H1 (cell line): ENCODE measurements at regions not wholly inside any gene's neighbourhood (a gene's known extent, or its start where the extent isn't known, plus 50 kb on each side); places are given as distances from the start of the nearest gene placed in this dataset.

Experiments used
- EZH2 ChIP-seq: fragments of 200-600 bp; sonication (generic); IDR thresholded peaks from 2 replicates; pipeline ENCODE4 v1.7.1; 2012; ENCODE audit warnings: low read depth, mild to moderate bottlenecking, moderate library complexity, low read length, inconsistent platforms; ENCODE audit not compliant: severe bottlenecking
- GABPA ChIP-seq: IDR thresholded peaks from 2 replicates; pipeline ENCODE4 v1.6.1; 2011; ENCODE audit warnings: mild to moderate bottlenecking, low read length, moderate library complexity, borderline replicate concordance; ENCODE audit not compliant: insufficient read depth
- HDAC2 ChIP-seq, 2 experiments: fragments of 300-600 bp in 1 of 2; sonication (generic) in 1 of 2; IDR thresholded peaks; 2 replicates each; pipeline ENCODE4 v1.6.1; 2011 to 2012; ENCODE audit warnings: low read depth in 2 of 2, low read length in 2 of 2, mild to moderate bottlenecking in 2 of 2, moderate library complexity in 2 of 2, borderline replicate concordance in 1 of 2, inconsistent platforms in 1 of 2
- MAFK ChIP-seq: IDR thresholded peaks from 2 replicates; pipeline ENCODE4 v1.6.1; 2012; ENCODE audit warnings: low read depth, mild to moderate bottlenecking, improper control_type of control experiment, low read length
- POLR2AphosphoS5 ChIP-seq: IDR thresholded peaks from 2 replicates; pipeline ENCODE4 v1.6.1; 2011; ENCODE audit warnings: low read depth, low read length
- POU5F1 ChIP-seq: IDR thresholded peaks from 2 replicates; pipeline ENCODE4 v1.6.1; 2011; ENCODE audit warnings: low read depth, mild to moderate bottlenecking, low read length, moderate library complexity
- SP1 ChIP-seq: IDR thresholded peaks from 2 replicates; pipeline ENCODE4 v1.6.1; 2011; ENCODE audit warnings: low read depth, low read length
- SRF ChIP-seq: IDR thresholded peaks from 2 replicates; pipeline ENCODE4 v1.6.1; 2011; ENCODE audit warnings: mild to moderate bottlenecking, low read depth, low read length, moderate library complexity
- TCF12 ChIP-seq: IDR thresholded peaks from 2 replicates; pipeline ENCODE4 v1.6.1; 2011; ENCODE audit warnings: low read depth, mild to moderate bottlenecking, low read length
- YY1 ChIP-seq: IDR thresholded peaks from 2 replicates; pipeline ENCODE4 v1.6.1; 2011; ENCODE audit warnings: low read depth, mild to moderate bottlenecking, low read length
- ZNF274 ChIP-seq: IDR thresholded peaks from 2 replicates; pipeline ENCODE4 v1.7.0; 2012; ENCODE audit warnings: low read length, borderline replicate concordance; ENCODE audit errors: extremely low read depth
- TF ChIP-seq, protein P1 (sequence below): IDR thresholded peaks from 2 replicates; pipeline ENCODE4 v1.6.1; 2012; ENCODE audit warnings: inconsistent platforms
- TF ChIP-seq, protein P2 (sequence below), 3 experiments: IDR thresholded peaks; 1 replicate in 2 of 3; 2 replicates in 1 of 3; pipeline versions ENCODE4 v1.5.1 to v1.6.1; 2011; ENCODE audit warnings: low read length in 3 of 3, mild to moderate bottlenecking in 3 of 3, inconsistent platforms in 2 of 3, low read depth in 1 of 3, moderate library complexity in 1 of 3; ENCODE audit not compliant: insufficient read depth in 1 of 3; ENCODE audit errors: control extremely low read depth in 1 of 3

DNA sequence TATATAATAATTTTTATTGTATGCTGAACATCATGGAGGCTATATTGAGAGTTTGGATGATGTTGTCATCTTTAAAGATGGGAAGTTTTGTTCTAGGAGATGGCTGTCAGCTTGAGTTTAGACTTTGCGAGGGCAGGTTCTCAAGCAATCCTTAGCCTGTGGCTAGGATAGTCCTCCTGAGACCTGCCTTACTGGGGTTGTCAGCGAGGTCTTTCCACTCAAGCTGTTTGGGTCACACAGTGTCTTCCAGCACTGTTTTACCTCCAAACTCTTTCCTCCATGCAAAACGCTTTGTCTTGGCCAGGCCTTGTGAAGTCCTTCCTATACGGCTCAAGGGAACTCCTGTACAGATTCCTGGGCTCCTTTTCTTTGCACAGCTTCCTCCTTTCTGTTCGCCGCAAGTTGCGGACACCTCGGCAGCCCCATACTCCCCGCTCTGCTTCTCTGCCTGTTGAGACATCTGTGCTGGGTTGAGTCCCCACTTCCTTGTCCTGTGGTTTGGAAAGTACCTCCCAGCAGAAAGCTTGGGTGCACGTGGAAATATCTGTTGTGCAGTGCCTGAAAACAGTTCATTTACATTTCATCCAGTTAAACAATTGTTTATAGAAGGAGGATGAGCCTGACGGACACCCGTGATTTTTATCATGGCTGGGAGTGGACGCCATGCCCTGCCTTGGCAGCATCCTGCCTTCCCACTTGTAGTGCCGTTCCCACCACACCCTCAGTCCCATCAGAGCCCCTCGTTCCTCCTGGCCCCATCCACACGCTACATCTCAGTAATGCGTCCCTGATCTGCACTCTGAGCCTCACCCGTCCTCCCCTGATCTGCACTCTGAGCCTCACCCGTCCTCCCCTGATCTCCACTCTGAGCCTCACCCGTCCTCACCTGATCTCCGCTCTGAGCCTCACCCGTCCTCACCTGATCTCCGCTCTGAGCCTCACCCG, 55.0 kb upstream of the CBFA2T3 start:
- TF ChIP-seq MAFK (no peak), POLR2AphosphoS5 (no peak), POU5F1 (no peak), SRF (no peak), TCF12 (no peak), SP1 (no peak), GABPA (no peak), ZNF274 (no peak), EZH2 (no peak), HDAC2 (IDR thresholded peaks at IDR 0.05; ENCODE audit: borderline replicate concordance in 1 of 2, low read depth in 2 of 2, low read length in 2 of 2) (no peak), YY1 (no peak)
- TF ChIP-seq, protein P1, sequence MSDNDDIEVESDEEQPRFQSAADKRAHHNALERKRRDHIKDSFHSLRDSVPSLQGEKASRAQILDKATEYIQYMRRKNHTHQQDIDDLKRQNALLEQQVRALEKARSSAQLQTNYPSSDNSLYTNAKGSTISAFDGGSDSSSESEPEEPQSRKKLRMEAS: no peak
- TF ChIP-seq, protein P2, sequence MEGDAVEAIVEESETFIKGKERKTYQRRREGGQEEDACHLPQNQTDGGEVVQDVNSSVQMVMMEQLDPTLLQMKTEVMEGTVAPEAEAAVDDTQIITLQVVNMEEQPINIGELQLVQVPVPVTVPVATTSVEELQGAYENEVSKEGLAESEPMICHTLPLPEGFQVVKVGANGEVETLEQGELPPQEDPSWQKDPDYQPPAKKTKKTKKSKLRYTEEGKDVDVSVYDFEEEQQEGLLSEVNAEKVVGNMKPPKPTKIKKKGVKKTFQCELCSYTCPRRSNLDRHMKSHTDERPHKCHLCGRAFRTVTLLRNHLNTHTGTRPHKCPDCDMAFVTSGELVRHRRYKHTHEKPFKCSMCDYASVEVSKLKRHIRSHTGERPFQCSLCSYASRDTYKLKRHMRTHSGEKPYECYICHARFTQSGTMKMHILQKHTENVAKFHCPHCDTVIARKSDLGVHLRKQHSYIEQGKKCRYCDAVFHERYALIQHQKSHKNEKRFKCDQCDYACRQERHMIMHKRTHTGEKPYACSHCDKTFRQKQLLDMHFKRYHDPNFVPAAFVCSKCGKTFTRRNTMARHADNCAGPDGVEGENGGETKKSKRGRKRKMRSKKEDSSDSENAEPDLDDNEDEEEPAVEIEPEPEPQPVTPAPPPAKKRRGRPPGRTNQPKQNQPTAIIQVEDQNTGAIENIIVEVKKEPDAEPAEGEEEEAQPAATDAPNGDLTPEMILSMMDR (IDR thresholded peaks at IDR 0.05; ENCODE audit: control extremely low read depth in 1 of 3, insufficient read depth in 1 of 3, low read depth in 1 of 3, low read length in 3 of 3): no peak
